ENCODE measurements at regions not wholly inside any gene's neighbourhood (a gene's known extent, or its start where the extent isn't known, plus 50 kb on each side); places are given as distances from the start of the nearest gene placed in this dataset.

- Histone ChIP-seq H3K9me1 (ENCODE audit: insufficient read depth, low read length) (no peaks in the 10 kb centered on the region), H3K14ac (replicated peaks; ENCODE audit: low read depth, low read length) (no peak overlapping the region), H3K4ac (ENCODE audit: low read depth, low read length) (no peak overlapping the region), H2BK5ac (ENCODE audit: low read depth, low read length, poor library complexity, severe bottlenecking) (no peak overlapping the region), H3K18ac (ENCODE audit: low read depth, low read length) (no peak overlapping the region), H3K4me1 (ENCODE audit: control insufficient read depth, insufficient read depth, low read length) (no peaks in the 10 kb centered on the region), H3K79me1 (ENCODE audit: low read depth in 1 of 2, low read length in 2 of 2) (no peaks in the 10 kb centered on the region), H2AK9ac (replicated peaks; ENCODE audit: low read depth, low read length, poor library complexity) (no peak overlapping the region), H2BK20ac (ENCODE audit: low read depth, low read length) (no peak overlapping the region), H2BK120ac (ENCODE audit: low read depth, low read length) (no peak overlapping the region), H2AFZ (replicated peaks; ENCODE audit: low read length, poor library complexity) (no peak overlapping the region), H3K4me2 (ENCODE audit: low read depth, low read length) (no peak overlapping the region), H3K56ac (ENCODE audit: extremely low read depth, insufficient read depth, low read length) (no peak overlapping the region), H4K91ac (ENCODE audit: insufficient read depth, low read depth, low read length) (no peak overlapping the region), H3K9ac (ENCODE audit: low read depth, low read length) (no peak overlapping the region), H3K27me3 (ENCODE audit: control insufficient read depth, insufficient read depth, low read length) (no peaks in the 10 kb centered on the region), H4K8ac (ENCODE audit: low read depth in 2 of 2, low read length in 2 of 2) (no peak overlapping the region), H4K5ac (ENCODE audit: low read depth, low read length) (no peak overlapping the region), H3K9me3 (ENCODE audit: control insufficient read depth, insufficient read depth, low read length) (peaks cover 6% of the 10 kb centered on the region; the same call in 1 of the 2 replicates), H3K23ac (ENCODE audit: low read depth, low read length) (no peak overlapping the region), H4K20me1 (ENCODE audit: insufficient read depth, low read length) (no peaks in the 10 kb centered on the region), H2BK15ac (ENCODE audit: low read depth, low read length) (no peak overlapping the region), H2AK5ac (ENCODE audit: low read depth, low read length) (no peak overlapping the region), H3K27ac (ENCODE audit: insufficient read depth, low read length) (no peak overlapping the region), H3K4me3 (ENCODE audit: insufficient read depth, low read depth, low read length) (no peak overlapping the region), H3K36me3 (ENCODE audit: control insufficient read depth, insufficient read depth, low read length) (no peaks in the 10 kb centered on the region)
- TF ChIP-seq MXI1 (IDR thresholded peaks at IDR 0.05; ENCODE audit: borderline replicate concordance, low read depth, low read length) (no peak), NFE2L2 (IDR thresholded peaks at IDR 0.05; ENCODE audit: low read depth, low read length) (no peak), MAFK (IDR thresholded peaks at IDR 0.05; ENCODE audit: low read depth, low read length) (no peak), RCOR1 (IDR thresholded peaks at IDR 0.05; ENCODE audit: insufficient replicate concordance, low read length) (no peak), USF2 (IDR thresholded peaks at IDR 0.05; ENCODE audit: low read depth, low read length) (no peak), ELK1 (IDR thresholded peaks at IDR 0.05; ENCODE audit: borderline replicate concordance, low read depth, low read length) (no peak), MAZ (IDR thresholded peaks at IDR 0.05; ENCODE audit: borderline replicate concordance, low read depth, low read length) (no peak), CEBPB (IDR thresholded peaks at IDR 0.05; ENCODE audit: low read depth, low read length) (no peak), FOS (IDR thresholded peaks at IDR 0.05; ENCODE audit: low read depth, low read length) (no peak), RAD21 (IDR thresholded peaks at IDR 0.05; ENCODE audit: low read length) (no peak), CTCF (conservative IDR thresholded peaks at IDR 0.05; ENCODE audit: low read depth, low read length) (no peak), POLR2A (IDR thresholded peaks at IDR 0.05; ENCODE audit: low read depth, low read length) (no peak), RFX5 (IDR thresholded peaks at IDR 0.05; ENCODE audit: low read depth, low read length) (no peak), BHLHE40 (IDR thresholded peaks at IDR 0.05; ENCODE audit: low read depth, low read length) (no peak), CHD1 (IDR thresholded peaks at IDR 0.05; ENCODE audit: low read depth, low read length) (no peak), SMC3 (IDR thresholded peaks at IDR 0.05; ENCODE audit: low read depth, low read length) (no peak)
- in situ Hi-C loops (cut with MboI; ENCODE audit: low sequenced_read_pairs) (no loop called here), intact Hi-C loops (cut with micrococcal nuclease) (no loop called here), dilution Hi-C loops (cut with HindIII; ENCODE audit: low sequenced_read_pairs, unreplicated experiment) (no loop called here)
- ATAC-seq (ENCODE audit: low read depth) (no peak), DNase-seq (no peak)
- WGBS, 2 experiments (ENCODE audit: extremely low coverage in 2 of 2, insufficient read length in 1 of 2) = 69% methylated on average over 2 of the region's 5 CpGs; no CpG with 5 or more reads in 1 of the 2 experiments
- CTCF ChIA-PET = no interaction called here
- POLR2A ChIA-PET (ENCODE audit: unreplicated experiment) = no interaction called here
- BruUV-seq (replicated peaks) = no TSS peak
Measured at GRCh38 chr15:97319291-97319690, 641.2 kb upstream of the ARRDC4 start.

All from IMR-90 (cell line).